BLaER1 treated with 17β-estradiol and CSF1 and Interleukin-3, amounts not matched to agents 10 nM and 100 nM (cell line): ENCODE measurements at regions not wholly inside any gene's neighbourhood (a gene's known extent, or its start where the extent isn't known, plus 50 kb on each side); places are given as distances from the start of the nearest gene placed in this dataset.

ENCODE experiments used
- H3K27ac ChIP-seq, 11 experiments: shearing (Covaris generic); formaldehyde crosslinking; 2 replicates each; pipeline ENCODE4 v1.8.1; 2022
- H3K27me3 ChIP-seq, 11 experiments: shearing (Covaris generic); formaldehyde crosslinking; 2 replicates each; pipeline ENCODE4 v1.8.1; 2022
- H3K36me3 ChIP-seq, 11 experiments: shearing (Covaris generic); formaldehyde crosslinking; 2 replicates each; pipeline ENCODE4 v1.8.1; 2022
- H3K4me1 ChIP-seq, 10 experiments: shearing (Covaris generic); formaldehyde crosslinking; 2 replicates each; pipeline ENCODE4 v1.8.1; 2022
- H3K4me2 ChIP-seq, 11 experiments: shearing (Covaris generic); formaldehyde crosslinking; 2 replicates each; pipeline ENCODE4 v1.8.1; 2022
- H3K4me3 ChIP-seq, 10 experiments: shearing (Covaris generic); formaldehyde crosslinking; 2 replicates each; pipeline ENCODE4 v1.8.1; 2022
- H3K9ac ChIP-seq, 11 experiments: shearing (Covaris generic); formaldehyde crosslinking; 2 replicates each; pipeline ENCODE4 v1.8.1; 2022
- H3K9me3 ChIP-seq, 11 experiments: shearing (Covaris generic); formaldehyde crosslinking; replicated peaks in 1 of 11; 2 replicates each; pipeline ENCODE4 v1.8.1; 2022
- H4K20me1 ChIP-seq, 11 experiments: shearing (Covaris generic); formaldehyde crosslinking; 2 replicates each; pipeline ENCODE4 v1.8.1; 2022
- Cebpa-rat ChIP-seq, 11 experiments: shearing (Covaris generic); IDR thresholded peaks; 2 replicates each; pipeline ENCODE4 v1.8.1; 2022

- no peaks in the 10 kb centered on the region for H3K27me3 ChIP-seq
- H3K4me1 ChIP-seq, result no peaks in the 10 kb centered on the region
- no peak for TF ChIP-seq Cebpa-rat (IDR thresholded peaks at IDR 0.05)
- no peaks in the 10 kb centered on the region for H4K20me1 ChIP-seq
- no peak overlapping the region for H3K27ac ChIP-seq
- H3K36me3 ChIP-seq, result no peaks in the 10 kb centered on the region
- no peaks in the 10 kb centered on the region for H3K9me3 ChIP-seq
- H3K9ac ChIP-seq, result no peak overlapping the region
- no peak overlapping the region for H3K4me3 ChIP-seq
- H3K4me2 ChIP-seq, result no peak overlapping the region
Observed at GRCh38 chr20:60676011-60676410, 576.0 kb upstream of the CDH4 start.

GRCh38 chr20:60677819-60678218 is 574.2 kb upstream of the CDH4 start:
- Histone ChIP-seq H3K4me3 (no peak overlapping the region), H3K27me3 (no peaks in the 10 kb centered on the region), H3K36me3 (no peaks in the 10 kb centered on the region), H3K4me1 (no peaks in the 10 kb centered on the region), H4K20me1 (no peaks in the 10 kb centered on the region), H3K9ac (no peak overlapping the region), H3K9me3 (peaks cover 0 to 5% (median 0%) of the 10 kb centered on the region in 11 experiments; a peak in 3 of 22 replicates), H3K27ac (no peak overlapping the region), H3K4me2 (no peak overlapping the region)
- no peak for TF ChIP-seq Cebpa-rat (IDR thresholded peaks at IDR 0.05)

GRCh38 chr20:60680554-60680953 is 571.5 kb upstream of the CDH4 start:
- Histone ChIP-seq H3K36me3 (no peaks in the 10 kb centered on the region), H4K20me1 (no peaks in the 10 kb centered on the region), H3K27me3 (no peaks in the 10 kb centered on the region), H3K9ac (no peak overlapping the region), H3K9me3 (peaks cover 0 to 5% (median 0%) of the 10 kb centered on the region in 11 experiments; a peak in 3 of 22 replicates), H3K27ac (no peak overlapping the region), H3K4me2 (no peak overlapping the region), H3K4me1 (peaks cover 10 to 18% (median 16%) of the 10 kb centered on the region in 10 experiments), H3K4me3 (no peak overlapping the region)
- TF ChIP-seq Cebpa-rat (IDR thresholded peaks at IDR 0.05), result no peak

DNA sequence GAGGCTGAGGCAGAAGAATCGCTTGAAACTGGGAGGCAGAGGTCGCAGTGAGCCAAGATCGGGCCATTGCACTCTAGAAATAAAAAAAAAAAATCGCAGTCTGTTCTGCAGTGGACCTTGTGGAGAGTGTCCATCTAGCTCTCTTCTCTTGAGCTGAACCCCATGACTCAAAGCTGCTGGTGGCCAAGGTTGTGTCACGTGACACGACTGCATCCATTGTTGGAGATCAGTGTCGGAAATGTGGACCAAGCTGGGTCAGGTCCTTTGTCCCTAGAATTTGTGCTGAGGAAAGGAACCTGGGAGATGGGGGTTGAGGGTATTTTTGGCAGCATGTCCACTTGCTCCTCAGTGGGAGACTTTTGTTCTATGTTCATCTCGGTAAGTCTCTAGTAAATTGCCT is 564.8 kb upstream of the CDH4 start:
- Histone ChIP-seq H3K9me3 (no peaks in the 10 kb centered on the region), H3K4me3 (no peak overlapping the region), H3K4me1 (peaks cover 12 to 30% (median 17%) of the 10 kb centered on the region in 10 experiments), H4K20me1 (no peaks in the 10 kb centered on the region), H3K27me3 (no peaks in the 10 kb centered on the region), H3K36me3 (no peaks in the 10 kb centered on the region), H3K4me2 (no peak overlapping the region), H3K27ac (no peak overlapping the region), H3K9ac (no peak overlapping the region)
- no peak for TF ChIP-seq Cebpa-rat (IDR thresholded peaks at IDR 0.05)

DNA sequence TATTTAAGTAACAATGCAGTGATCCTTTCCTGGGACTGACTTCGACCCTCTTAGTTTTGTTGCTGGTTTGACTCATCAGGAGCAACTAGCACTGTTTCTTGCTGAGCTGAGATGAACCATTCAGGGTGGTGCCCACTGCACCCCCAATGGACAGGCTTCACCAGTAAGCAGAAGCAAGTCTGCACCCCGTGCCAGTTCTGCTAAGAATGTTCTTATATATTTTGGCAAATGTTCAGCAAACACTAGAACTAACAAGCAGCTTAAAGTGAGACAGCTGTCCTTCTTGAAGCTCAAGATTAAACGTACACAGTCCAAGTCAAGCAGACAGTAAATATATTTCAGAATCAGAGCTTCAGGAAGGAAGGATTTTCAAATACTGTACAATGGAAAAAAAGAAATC is 561.3 kb upstream of the CDH4 start:
- Histone ChIP-seq H3K36me3 (no peaks in the 10 kb centered on the region), H3K4me1 (peaks cover 0 to 55% (median 8%) of the 10 kb centered on the region in 10 experiments; a peak in 10 of 20 replicates), H4K20me1 (no peaks in the 10 kb centered on the region), H3K4me2 (peak overlapping the region in 1 of 11 experiments; percentile 13; a peak in 1 of 22 replicates), H3K9me3 (peaks cover 0 to 3% (median 0%) of the 10 kb centered on the region in 11 experiments; a peak in 3 of 22 replicates), H3K27me3 (no peaks in the 10 kb centered on the region), H3K27ac (no peak overlapping the region), H3K4me3 (no peak overlapping the region), H3K9ac (no peak overlapping the region)
- no peak for TF ChIP-seq Cebpa-rat (IDR thresholded peaks at IDR 0.05)

- Histone ChIP-seq H3K4me2 (peak overlapping the region in 3 of 11 experiments; percentile 32 to 80 (median 61); a peak in 5 of 22 replicates), H3K36me3 (no peaks in the 10 kb centered on the region), H3K9ac (no peak overlapping the region), H3K9me3 (peaks cover 0 to 3% (median 0%) of the 10 kb centered on the region in 11 experiments; a peak in 3 of 22 replicates), H4K20me1 (no peaks in the 10 kb centered on the region), H3K4me1 (peaks cover 0 to 68% (median 8%) of the 10 kb centered on the region in 10 experiments; a peak in 10 of 20 replicates), H3K27me3 (no peaks in the 10 kb centered on the region), H3K27ac (peak overlapping the region in 3 of 11 experiments; percentile 17 to 31 (median 25); a peak in 3 of 22 replicates), H3K4me3 (no peak overlapping the region)
- TF ChIP-seq Cebpa-rat (IDR thresholded peaks at IDR 0.05), result no peak
Observed at GRCh38 chr20:60691966-60692615, 560.0 kb upstream of the CDH4 start.

DNA sequence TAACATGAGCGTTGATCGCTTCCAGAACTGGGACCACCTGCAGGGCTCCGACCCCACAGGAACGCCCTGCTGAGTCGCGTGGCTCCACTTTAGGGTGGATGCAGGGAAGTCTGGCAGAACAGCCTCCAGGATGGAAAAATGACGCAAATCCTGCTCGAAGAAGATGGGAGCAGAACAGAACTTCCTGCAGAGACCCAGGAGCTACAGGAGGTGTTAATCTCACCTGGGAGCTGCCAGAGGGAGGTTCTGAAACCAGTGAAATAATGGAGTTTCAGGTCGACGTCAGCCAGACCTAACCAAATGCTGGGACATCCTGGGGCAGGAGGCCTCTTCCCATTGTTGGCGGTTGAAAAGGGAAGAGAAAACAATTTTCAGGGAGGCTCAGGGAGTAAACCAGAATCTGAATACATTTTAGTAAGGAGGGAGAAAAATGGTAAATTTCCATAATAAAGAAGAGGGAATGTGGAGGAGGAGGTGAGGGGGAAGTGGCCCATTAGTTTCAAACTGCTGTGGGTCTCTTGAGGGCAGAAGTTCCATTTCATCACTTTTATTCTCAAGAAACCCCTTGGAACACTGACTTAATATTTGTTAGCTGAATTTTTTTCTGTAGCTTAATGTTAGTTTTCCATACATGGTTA is 558.4 kb upstream of the CDH4 start:
- peak overlapping the region in 1 of 11 experiments; percentile 20; a peak in 1 of 22 replicates for H3K27ac ChIP-seq
- H3K9me3 ChIP-seq, result peaks cover 0 to 3% (median 0%) of the 10 kb centered on the region in 11 experiments; a peak in 3 of 22 replicates
- no peaks in the 10 kb centered on the region for H3K27me3 ChIP-seq
- H3K4me2 ChIP-seq, result peak overlapping the region in 3 of 11 experiments; percentile 32 to 80 (median 61); a peak in 6 of 22 replicates
- no peaks in the 10 kb centered on the region for H4K20me1 ChIP-seq
- H3K4me1 ChIP-seq, result peaks cover 0 to 73% (median 8%) of the 10 kb centered on the region in 10 experiments; a peak in 10 of 20 replicates
- no peak overlapping the region for H3K4me3 ChIP-seq
- H3K9ac ChIP-seq, result no peak overlapping the region
- no peak for TF ChIP-seq Cebpa-rat (IDR thresholded peaks at IDR 0.05)
- no peaks in the 10 kb centered on the region for H3K36me3 ChIP-seq

- Histone ChIP-seq H4K20me1 (no peaks in the 10 kb centered on the region), H3K4me2 (peak overlapping the region in 5 of 11 experiments; percentile 41 to 80 (median 61); a peak in 11 of 22 replicates), H3K9ac (no peak overlapping the region), H3K4me3 (no peak overlapping the region), H3K4me1 (peaks cover 0 to 73% (median 8%) of the 10 kb centered on the region in 10 experiments; a peak in 10 of 20 replicates), H3K36me3 (no peaks in the 10 kb centered on the region), H3K27ac (peak overlapping the region in 3 of 11 experiments; percentile 12 to 44 (median 38); a peak in 3 of 22 replicates), H3K9me3 (peaks cover 0 to 3% (median 0%) of the 10 kb centered on the region in 11 experiments; a peak in 3 of 22 replicates), H3K27me3 (no peaks in the 10 kb centered on the region)
- no peak for TF ChIP-seq Cebpa-rat (IDR thresholded peaks at IDR 0.05)
Observed at GRCh38 chr20:60694763-60695162, 557.3 kb upstream of the CDH4 start.
